ENCODE measurements at regions not wholly inside any gene's neighbourhood (a gene's known extent, or its start where the extent isn't known, plus 50 kb on each side); places are given as distances from the start of the nearest gene placed in this dataset.
A peak's percentile ranks its signal among the peaks of the same experiment; 100 is the strongest.
"Not testable (repeated sequence)": the region's sequence is repeated elsewhere in the genome, so short reads cannot be mapped to it uniquely, and the experiment has no call there.

- DNase-seq = no peak
- intact Hi-C loops (cut with DNase I) = no loop called here
Observed at GRCh38 chrX:20729416-20729815, 462.7 kb upstream of the RPS6KA3 start.

GRCh38 chrX:20727447-20727846 lies 460.7 kb upstream of the RPS6KA3 start:
- intact Hi-C loops (cut with DNase I) = no loop called here
- no peak for DNase-seq

- DNase-seq = no peak
- intact Hi-C loops (cut with DNase I) = no loop called here
Observed at GRCh38 chrX:20720954-20721626, 454.4 kb upstream of the RPS6KA3 start.

GRCh38 chrX:20718592-20719380 lies 452.1 kb upstream of the RPS6KA3 start:
- DNase-seq = peak in 7 of 42 donors; percentile 5 to 26 (median 9)
- intact Hi-C loops (cut with DNase I) = no loop called here

GRCh38 chrX:20715176-20715575 lies 448.5 kb upstream of the RPS6KA3 start:
- intact Hi-C loops (cut with DNase I) = no loop called here
- no peak for DNase-seq

- no peak for DNase-seq
- intact Hi-C loops (cut with DNase I) = no loop called here
Observed at GRCh38 chrX:20712811-20713210, 446.1 kb upstream of the RPS6KA3 start.

- no peak for DNase-seq
Observed at GRCh38 chrX:20711366-20711765, 444.7 kb upstream of the RPS6KA3 start.

GRCh38 chrX:20693078-20693477 lies 426.4 kb upstream of the RPS6KA3 start:
- DNase-seq = no peak
- intact Hi-C loops (cut with DNase I) = no loop called here

More at GRCh38 chrX:20711366-20711765, 444.7 kb upstream of the RPS6KA3 start:
- intact Hi-C loops (cut with DNase I) = no loop called here

- intact Hi-C loops (cut with DNase I) = no loop called here
- DNase-seq = no peak
Observed at GRCh38 chrX:20686256-20686655, 419.5 kb upstream of the RPS6KA3 start.

GRCh38 chrX:20685652-20686051 lies 418.9 kb upstream of the RPS6KA3 start:
- intact Hi-C loops (cut with DNase I) = no loop called here
- no peak for DNase-seq

GRCh38 chrX:20681683-20682082 lies 415.0 kb upstream of the RPS6KA3 start:
- no peak for DNase-seq
- intact Hi-C loops (cut with DNase I) = no loop called here

- no peak for DNase-seq
Observed at GRCh38 chrX:20680998-20681397, 414.3 kb upstream of the RPS6KA3 start.

GRCh38 chrX:20672476-20672875 lies 405.8 kb upstream of the RPS6KA3 start:
- no peak for DNase-seq

More at GRCh38 chrX:20680998-20681397, 414.3 kb upstream of the RPS6KA3 start:
- intact Hi-C loops (cut with DNase I) = no loop called here

GRCh38 chrX:20671746-20672145 lies 405.0 kb upstream of the RPS6KA3 start:
- DNase-seq; intact Hi-C loops (cut with DNase I): not testable (repeated sequence)

More at GRCh38 chrX:20672476-20672875, 405.8 kb upstream of the RPS6KA3 start:
- intact Hi-C loops (cut with DNase I) = no loop called here

- intact Hi-C loops (cut with DNase I) = no loop called here
- DNase-seq = no peak
Observed at GRCh38 chrX:20670611-20671010, 403.9 kb upstream of the RPS6KA3 start.

- intact Hi-C loops (cut with DNase I) = no loop called here
- no peak for DNase-seq
Observed at GRCh38 chrX:20668550-20668949, 401.8 kb upstream of the RPS6KA3 start.

GRCh38 chrX:20666331-20666730 lies 399.6 kb upstream of the RPS6KA3 start:
- DNase-seq = no peak
- intact Hi-C loops (cut with DNase I) = no loop called here

GRCh38 chrX:20665481-20665880 lies 398.8 kb upstream of the RPS6KA3 start:
- DNase-seq = no peak
- intact Hi-C loops (cut with DNase I) = no loop called here

- DNase-seq = peak in 19 of 42 donors; percentile 4 to 49 (median 16)
- intact Hi-C loops (cut with DNase I) = no loop called here
Observed at GRCh38 chrX:20664774-20665173, 398.1 kb upstream of the RPS6KA3 start.

- intact Hi-C loops (cut with DNase I) = no loop called here
- no peak for DNase-seq
Observed at GRCh38 chrX:20664131-20664530, 397.4 kb upstream of the RPS6KA3 start.

GRCh38 chrX:20663336-20663735 lies 396.6 kb upstream of the RPS6KA3 start:
- peak in 23 of 42 donors; percentile 1 to 46 (median 11) for DNase-seq
- intact Hi-C loops (cut with DNase I) = no loop called here

Measured in head of caudate nucleus (tissue), 42 donors.